ENCODE measurements at regions not wholly inside any gene's neighbourhood (a gene's known extent, or its start where the extent isn't known, plus 50 kb on each side); places are given as distances from the start of the nearest gene placed in this dataset.

- no peak for TF ChIP-seq POLR2A (IDR thresholded peaks at IDR 0.05)
- no peak for TF ChIP-seq CTCF (IDR thresholded peaks at IDR 0.05 in 4 of 5, conservative IDR thresholded peaks at IDR 0.05 in 1 of 5)
Observed at GRCh38 chr9:69980591-69980990, 63.1 kb upstream of the MAMDC2 start.
